Mesothelial cell of epicardium (in vitro differentiated cells): ENCODE measurements at regions not wholly inside any gene's neighbourhood (a gene's known extent, or its start where the extent isn't known, plus 50 kb on each side); places are given as distances from the start of the nearest gene placed in this dataset.

Source experiments
- DNase-seq, 2 experiments: peaks; one replicate each; pipeline ENCODE4 v3.0.0; 2021; ENCODE audit warnings: low spot score in 2 of 2; ENCODE audit not compliant: unreplicated experiment in 2 of 2
- H3K27ac Mint-ChIP-seq: 2 replicates; pipeline ENCODE4 v1.8.0; 2021; ENCODE audit warnings: mixed read lengths
- H3K27me3 Mint-ChIP-seq: 2 replicates; pipeline ENCODE4 v1.8.0; 2021; ENCODE audit warnings: low read depth, mixed read lengths
- H3K36me3 Mint-ChIP-seq: 2 replicates; pipeline ENCODE4 v1.8.0; 2021; ENCODE audit warnings: mixed read lengths
- H3K4me1 Mint-ChIP-seq: 2 replicates; pipeline ENCODE4 v1.8.0; 2021; ENCODE audit warnings: mixed read lengths
- H3K4me3 Mint-ChIP-seq: 2 replicates; pipeline ENCODE4 v1.8.0; 2021; ENCODE audit warnings: mild to moderate bottlenecking, moderate library complexity, mixed read lengths
- H3K9me3 Mint-ChIP-seq: 2 replicates; pipeline ENCODE4 v1.8.0; 2021; ENCODE audit warnings: mixed read lengths
- TF ChIP-seq, protein P1 (sequence below): fragments of 200-600 bp; sonication (generic); IDR thresholded peaks from one replicate; pipeline ENCODE4 v1.5.0; 2021; ENCODE audit warnings: antibody characterized with exemption; ENCODE audit not compliant: unreplicated experiment

DNA sequence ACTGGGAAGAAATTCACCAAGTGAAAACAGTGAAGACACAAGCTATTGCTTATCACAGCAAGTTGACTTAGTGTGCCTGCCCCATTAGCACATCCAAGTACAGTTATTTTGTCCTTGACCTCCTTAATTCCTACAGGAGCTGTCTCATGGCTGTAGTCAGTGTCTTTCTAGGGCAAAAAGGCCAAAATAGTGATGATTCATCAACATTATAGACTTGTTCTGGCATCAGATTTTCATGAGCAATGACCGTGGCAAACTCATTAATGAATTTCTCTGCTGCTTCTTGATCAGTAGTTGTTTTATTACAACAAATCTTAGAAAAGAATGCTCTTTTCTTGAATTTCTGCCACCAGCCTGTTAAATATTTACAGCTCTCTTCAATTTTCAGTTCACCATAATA, 1169.3 kb upstream of the DDX18 start:
- TF ChIP-seq, protein P1, sequence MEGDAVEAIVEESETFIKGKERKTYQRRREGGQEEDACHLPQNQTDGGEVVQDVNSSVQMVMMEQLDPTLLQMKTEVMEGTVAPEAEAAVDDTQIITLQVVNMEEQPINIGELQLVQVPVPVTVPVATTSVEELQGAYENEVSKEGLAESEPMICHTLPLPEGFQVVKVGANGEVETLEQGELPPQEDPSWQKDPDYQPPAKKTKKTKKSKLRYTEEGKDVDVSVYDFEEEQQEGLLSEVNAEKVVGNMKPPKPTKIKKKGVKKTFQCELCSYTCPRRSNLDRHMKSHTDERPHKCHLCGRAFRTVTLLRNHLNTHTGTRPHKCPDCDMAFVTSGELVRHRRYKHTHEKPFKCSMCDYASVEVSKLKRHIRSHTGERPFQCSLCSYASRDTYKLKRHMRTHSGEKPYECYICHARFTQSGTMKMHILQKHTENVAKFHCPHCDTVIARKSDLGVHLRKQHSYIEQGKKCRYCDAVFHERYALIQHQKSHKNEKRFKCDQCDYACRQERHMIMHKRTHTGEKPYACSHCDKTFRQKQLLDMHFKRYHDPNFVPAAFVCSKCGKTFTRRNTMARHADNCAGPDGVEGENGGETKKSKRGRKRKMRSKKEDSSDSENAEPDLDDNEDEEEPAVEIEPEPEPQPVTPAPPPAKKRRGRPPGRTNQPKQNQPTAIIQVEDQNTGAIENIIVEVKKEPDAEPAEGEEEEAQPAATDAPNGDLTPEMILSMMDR: no peak
- Mint-ChIP-seq H3K36me3 (no peaks in the 10 kb centered on the region), H3K27me3 (no peaks in the 10 kb centered on the region), H3K27ac (no peak overlapping the region), H3K4me1 (no peaks in the 10 kb centered on the region), H3K4me3 (no peak overlapping the region), H3K9me3 (no peaks in the 10 kb centered on the region)
- DNase-seq: no peak

DNA sequence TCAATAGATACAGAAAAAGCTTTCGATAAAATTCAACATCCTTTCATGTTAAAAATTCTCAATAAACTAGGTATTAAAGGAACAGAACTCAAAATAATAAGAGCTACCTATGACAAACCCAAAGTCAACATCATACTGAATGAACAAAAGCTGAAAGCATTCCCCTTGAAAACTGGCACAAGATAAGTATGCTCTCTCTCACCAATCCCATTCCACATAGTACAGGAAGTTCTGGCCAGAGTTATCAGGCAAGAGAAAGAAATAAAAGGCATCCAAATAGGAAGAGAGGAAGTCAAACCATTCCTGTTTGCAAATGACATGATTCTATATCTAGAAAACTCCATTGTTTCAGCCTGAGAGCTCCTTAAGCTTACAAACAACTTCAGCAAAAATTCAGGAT, 1145.8 kb upstream of the DDX18 start:
- H3K4me1 Mint-ChIP-seq: no peaks in the 10 kb centered on the region
- TF ChIP-seq, protein P1: no peak
- no peaks in the 10 kb centered on the region for H3K27me3 Mint-ChIP-seq
- H3K27ac Mint-ChIP-seq: no peak overlapping the region
- H3K4me3 Mint-ChIP-seq: no peak overlapping the region
- no peak for DNase-seq
- H3K9me3 Mint-ChIP-seq: no peaks in the 10 kb centered on the region
- no peaks in the 10 kb centered on the region for H3K36me3 Mint-ChIP-seq

- H3K4me3 Mint-ChIP-seq: no peak overlapping the region
- no peaks in the 10 kb centered on the region for H3K4me1 Mint-ChIP-seq
- H3K27me3 Mint-ChIP-seq: no peaks in the 10 kb centered on the region
- no peaks in the 10 kb centered on the region for H3K36me3 Mint-ChIP-seq
- DNase-seq: no peak
- H3K27ac Mint-ChIP-seq: no peak overlapping the region
- TF ChIP-seq, protein P1: no peak
- no peaks in the 10 kb centered on the region for H3K9me3 Mint-ChIP-seq
Measured at GRCh38 chr2:116669782-116670181, 1144.7 kb upstream of the DDX18 start.

DNA sequence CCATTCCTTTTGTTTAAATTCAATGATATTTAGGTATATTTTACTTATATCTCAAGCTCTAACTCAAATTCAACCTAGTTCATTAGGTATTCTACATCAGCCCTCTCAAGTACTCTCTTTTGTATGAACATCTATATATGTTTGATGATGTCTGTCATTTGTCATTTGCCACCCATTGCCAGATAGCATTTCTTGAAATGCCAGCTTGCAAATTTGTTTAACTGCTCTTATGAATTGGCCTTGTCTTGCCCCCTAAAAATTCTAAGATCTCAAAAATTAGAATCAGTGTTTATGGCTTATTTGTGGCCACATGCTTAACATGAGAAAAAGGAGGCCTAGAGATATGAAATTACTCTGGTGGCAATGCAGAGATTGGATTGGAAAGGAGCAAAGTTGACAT, 1140.3 kb upstream of the DDX18 start:
- TF ChIP-seq, protein P1: no peak
- Mint-ChIP-seq H3K27me3 (no peaks in the 10 kb centered on the region), H3K9me3 (no peaks in the 10 kb centered on the region), H3K4me1 (no peaks in the 10 kb centered on the region), H3K27ac (no peak overlapping the region), H3K4me3 (no peak overlapping the region), H3K36me3 (no peaks in the 10 kb centered on the region)
- no peak for DNase-seq

GRCh38 chr2:116676776-116677175, 1137.7 kb upstream of the DDX18 start:
- DNase-seq: no peak
- Mint-ChIP-seq H3K27ac (no peak overlapping the region), H3K4me3 (no peak overlapping the region), H3K9me3 (no peaks in the 10 kb centered on the region), H3K27me3 (no peaks in the 10 kb centered on the region), H3K4me1 (no peaks in the 10 kb centered on the region), H3K36me3 (no peaks in the 10 kb centered on the region)
- TF ChIP-seq, protein P1: no peak

- Mint-ChIP-seq H3K27ac (no peak overlapping the region), H3K36me3 (no peaks in the 10 kb centered on the region), H3K9me3 (no peaks in the 10 kb centered on the region)
Measured at GRCh38 chr2:116680256-116680936, 1134.1 kb upstream of the DDX18 start.

More at GRCh38 chr2:116680256-116680936, 1134.1 kb upstream of the DDX18 start:
- DNase-seq: no peak
- Mint-ChIP-seq H3K4me3 (no peak overlapping the region), H3K4me1 (no peaks in the 10 kb centered on the region), H3K27me3 (no peaks in the 10 kb centered on the region)
- TF ChIP-seq, protein P1: no peak
